ENCODE measurements at regions not wholly inside any gene's neighbourhood (a gene's known extent, or its start where the extent isn't known, plus 50 kb on each side); places are given as distances from the start of the nearest gene placed in this dataset.

DNA sequence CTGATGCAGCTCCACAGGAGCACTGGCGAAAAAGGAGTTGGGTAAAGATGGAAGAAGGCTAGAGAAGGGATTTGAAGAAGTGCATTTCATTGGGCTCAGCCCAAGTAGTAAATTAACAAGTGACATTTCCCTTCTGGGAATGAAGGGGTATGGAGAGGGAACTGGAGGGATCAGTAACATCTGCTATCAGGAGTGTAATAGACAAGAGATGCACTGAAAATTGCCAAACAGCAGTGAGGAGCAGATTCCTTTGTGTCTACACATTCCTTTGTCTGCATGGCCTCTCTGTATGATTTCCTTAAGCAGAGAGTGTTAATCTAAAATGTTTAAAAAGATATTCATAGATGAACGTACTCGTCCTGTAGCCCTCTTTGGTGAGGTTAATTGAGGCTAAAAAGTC is 148.2 kb upstream of the FERD3L start:
- TF ChIP-seq ZNF396 (CRISPR knock-in tag; IDR thresholded peaks at IDR 0.05; ENCODE audit: borderline replicate concordance) = no peak
- TF ChIP-seq, protein P1, sequence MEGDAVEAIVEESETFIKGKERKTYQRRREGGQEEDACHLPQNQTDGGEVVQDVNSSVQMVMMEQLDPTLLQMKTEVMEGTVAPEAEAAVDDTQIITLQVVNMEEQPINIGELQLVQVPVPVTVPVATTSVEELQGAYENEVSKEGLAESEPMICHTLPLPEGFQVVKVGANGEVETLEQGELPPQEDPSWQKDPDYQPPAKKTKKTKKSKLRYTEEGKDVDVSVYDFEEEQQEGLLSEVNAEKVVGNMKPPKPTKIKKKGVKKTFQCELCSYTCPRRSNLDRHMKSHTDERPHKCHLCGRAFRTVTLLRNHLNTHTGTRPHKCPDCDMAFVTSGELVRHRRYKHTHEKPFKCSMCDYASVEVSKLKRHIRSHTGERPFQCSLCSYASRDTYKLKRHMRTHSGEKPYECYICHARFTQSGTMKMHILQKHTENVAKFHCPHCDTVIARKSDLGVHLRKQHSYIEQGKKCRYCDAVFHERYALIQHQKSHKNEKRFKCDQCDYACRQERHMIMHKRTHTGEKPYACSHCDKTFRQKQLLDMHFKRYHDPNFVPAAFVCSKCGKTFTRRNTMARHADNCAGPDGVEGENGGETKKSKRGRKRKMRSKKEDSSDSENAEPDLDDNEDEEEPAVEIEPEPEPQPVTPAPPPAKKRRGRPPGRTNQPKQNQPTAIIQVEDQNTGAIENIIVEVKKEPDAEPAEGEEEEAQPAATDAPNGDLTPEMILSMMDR (IDR thresholded peaks at IDR 0.05) = no peak
- TF ChIP-seq, protein P2, sequence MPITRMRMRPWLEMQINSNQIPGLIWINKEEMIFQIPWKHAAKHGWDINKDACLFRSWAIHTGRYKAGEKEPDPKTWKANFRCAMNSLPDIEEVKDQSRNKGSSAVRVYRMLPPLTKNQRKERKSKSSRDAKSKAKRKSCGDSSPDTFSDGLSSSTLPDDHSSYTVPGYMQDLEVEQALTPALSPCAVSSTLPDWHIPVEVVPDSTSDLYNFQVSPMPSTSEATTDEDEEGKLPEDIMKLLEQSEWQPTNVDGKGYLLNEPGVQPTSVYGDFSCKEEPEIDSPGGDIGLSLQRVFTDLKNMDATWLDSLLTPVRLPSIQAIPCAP (CRISPR knock-in tag; IDR thresholded peaks at IDR 0.05) = no peak
- no peak for TF ChIP-seq NR1H2 (CRISPR knock-in tag; IDR thresholded peaks at IDR 0.05)
- TF ChIP-seq, protein P3, sequence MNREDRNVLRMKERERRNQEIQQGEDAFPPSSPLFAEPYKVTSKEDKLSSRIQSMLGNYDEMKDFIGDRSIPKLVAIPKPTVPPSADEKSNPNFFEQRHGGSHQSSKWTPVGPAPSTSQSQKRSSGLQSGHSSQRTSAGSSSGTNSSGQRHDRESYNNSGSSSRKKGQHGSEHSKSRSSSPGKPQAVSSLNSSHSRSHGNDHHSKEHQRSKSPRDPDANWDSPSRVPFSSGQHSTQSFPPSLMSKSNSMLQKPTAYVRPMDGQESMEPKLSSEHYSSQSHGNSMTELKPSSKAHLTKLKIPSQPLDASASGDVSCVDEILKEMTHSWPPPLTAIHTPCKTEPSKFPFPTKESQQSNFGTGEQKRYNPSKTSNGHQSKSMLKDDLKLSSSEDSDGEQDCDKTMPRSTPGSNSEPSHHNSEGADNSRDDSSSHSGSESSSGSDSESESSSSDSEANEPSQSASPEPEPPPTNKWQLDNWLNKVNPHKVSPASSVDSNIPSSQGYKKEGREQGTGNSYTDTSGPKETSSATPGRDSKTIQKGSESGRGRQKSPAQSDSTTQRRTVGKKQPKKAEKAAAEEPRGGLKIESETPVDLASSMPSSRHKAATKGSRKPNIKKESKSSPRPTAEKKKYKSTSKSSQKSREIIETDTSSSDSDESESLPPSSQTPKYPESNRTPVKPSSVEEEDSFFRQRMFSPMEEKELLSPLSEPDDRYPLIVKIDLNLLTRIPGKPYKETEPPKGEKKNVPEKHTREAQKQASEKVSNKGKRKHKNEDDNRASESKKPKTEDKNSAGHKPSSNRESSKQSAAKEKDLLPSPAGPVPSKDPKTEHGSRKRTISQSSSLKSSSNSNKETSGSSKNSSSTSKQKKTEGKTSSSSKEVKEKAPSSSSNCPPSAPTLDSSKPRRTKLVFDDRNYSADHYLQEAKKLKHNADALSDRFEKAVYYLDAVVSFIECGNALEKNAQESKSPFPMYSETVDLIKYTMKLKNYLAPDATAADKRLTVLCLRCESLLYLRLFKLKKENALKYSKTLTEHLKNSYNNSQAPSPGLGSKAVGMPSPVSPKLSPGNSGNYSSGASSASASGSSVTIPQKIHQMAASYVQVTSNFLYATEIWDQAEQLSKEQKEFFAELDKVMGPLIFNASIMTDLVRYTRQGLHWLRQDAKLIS (CRISPR knock-in tag; IDR thresholded peaks at IDR 0.05; ENCODE audit: borderline replicate concordance) = no peak
- TF ChIP-seq, protein P4, sequence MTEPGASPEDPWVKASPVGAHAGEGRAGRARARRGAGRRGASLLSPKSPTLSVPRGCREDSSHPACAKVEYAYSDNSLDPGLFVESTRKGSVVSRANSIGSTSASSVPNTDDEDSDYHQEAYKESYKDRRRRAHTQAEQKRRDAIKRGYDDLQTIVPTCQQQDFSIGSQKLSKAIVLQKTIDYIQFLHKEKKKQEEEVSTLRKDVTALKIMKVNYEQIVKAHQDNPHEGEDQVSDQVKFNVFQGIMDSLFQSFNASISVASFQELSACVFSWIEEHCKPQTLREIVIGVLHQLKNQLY (CRISPR knock-in tag; IDR thresholded peaks at IDR 0.05) = no peak
- TF ChIP-seq, protein P5, sequence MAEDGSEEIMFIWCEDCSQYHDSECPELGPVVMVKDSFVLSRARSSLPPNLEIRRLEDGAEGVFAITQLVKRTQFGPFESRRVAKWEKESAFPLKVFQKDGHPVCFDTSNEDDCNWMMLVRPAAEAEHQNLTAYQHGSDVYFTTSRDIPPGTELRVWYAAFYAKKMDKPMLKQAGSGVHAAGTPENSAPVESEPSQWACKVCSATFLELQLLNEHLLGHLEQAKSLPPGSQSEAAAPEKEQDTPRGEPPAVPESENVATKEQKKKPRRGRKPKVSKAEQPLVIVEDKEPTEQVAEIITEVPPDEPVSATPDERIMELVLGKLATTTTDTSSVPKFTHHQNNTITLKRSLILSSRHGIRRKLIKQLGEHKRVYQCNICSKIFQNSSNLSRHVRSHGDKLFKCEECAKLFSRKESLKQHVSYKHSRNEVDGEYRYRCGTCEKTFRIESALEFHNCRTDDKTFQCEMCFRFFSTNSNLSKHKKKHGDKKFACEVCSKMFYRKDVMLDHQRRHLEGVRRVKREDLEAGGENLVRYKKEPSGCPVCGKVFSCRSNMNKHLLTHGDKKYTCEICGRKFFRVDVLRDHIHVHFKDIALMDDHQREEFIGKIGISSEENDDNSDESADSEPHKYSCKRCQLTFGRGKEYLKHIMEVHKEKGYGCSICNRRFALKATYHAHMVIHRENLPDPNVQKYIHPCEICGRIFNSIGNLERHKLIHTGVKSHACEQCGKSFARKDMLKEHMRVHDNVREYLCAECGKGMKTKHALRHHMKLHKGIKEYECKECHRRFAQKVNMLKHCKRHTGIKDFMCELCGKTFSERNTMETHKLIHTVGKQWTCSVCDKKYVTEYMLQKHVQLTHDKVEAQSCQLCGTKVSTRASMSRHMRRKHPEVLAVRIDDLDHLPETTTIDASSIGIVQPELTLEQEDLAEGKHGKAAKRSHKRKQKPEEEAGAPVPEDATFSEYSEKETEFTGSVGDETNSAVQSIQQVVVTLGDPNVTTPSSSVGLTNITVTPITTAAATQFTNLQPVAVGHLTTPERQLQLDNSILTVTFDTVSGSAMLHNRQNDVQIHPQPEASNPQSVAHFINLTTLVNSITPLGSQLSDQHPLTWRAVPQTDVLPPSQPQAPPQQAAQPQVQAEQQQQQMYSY (CRISPR knock-in tag; IDR thresholded peaks at IDR 0.05) = no peak
- TF ChIP-seq, protein P6, sequence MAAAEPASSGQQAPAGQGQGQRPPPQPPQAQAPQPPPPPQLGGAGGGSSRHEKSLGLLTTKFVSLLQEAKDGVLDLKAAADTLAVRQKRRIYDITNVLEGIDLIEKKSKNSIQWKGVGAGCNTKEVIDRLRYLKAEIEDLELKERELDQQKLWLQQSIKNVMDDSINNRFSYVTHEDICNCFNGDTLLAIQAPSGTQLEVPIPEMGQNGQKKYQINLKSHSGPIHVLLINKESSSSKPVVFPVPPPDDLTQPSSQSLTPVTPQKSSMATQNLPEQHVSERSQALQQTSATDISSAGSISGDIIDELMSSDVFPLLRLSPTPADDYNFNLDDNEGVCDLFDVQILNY (CRISPR knock-in tag; IDR thresholded peaks at IDR 0.05) = no peak
- TF ChIP-seq, protein P7, sequence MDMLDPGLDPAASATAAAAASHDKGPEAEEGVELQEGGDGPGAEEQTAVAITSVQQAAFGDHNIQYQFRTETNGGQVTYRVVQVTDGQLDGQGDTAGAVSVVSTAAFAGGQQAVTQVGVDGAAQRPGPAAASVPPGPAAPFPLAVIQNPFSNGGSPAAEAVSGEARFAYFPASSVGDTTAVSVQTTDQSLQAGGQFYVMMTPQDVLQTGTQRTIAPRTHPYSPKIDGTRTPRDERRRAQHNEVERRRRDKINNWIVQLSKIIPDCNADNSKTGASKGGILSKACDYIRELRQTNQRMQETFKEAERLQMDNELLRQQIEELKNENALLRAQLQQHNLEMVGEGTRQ (CRISPR knock-in tag; IDR thresholded peaks at IDR 0.05) = no peak
- TF ChIP-seq, protein P8, sequence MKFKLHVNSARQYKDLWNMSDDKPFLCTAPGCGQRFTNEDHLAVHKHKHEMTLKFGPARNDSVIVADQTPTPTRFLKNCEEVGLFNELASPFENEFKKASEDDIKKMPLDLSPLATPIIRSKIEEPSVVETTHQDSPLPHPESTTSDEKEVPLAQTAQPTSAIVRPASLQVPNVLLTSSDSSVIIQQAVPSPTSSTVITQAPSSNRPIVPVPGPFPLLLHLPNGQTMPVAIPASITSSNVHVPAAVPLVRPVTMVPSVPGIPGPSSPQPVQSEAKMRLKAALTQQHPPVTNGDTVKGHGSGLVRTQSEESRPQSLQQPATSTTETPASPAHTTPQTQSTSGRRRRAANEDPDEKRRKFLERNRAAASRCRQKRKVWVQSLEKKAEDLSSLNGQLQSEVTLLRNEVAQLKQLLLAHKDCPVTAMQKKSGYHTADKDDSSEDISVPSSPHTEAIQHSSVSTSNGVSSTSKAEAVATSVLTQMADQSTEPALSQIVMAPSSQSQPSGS (CRISPR knock-in tag; IDR thresholded peaks at IDR 0.05; ENCODE audit: borderline replicate concordance, low read depth) = no peak
- TF ChIP-seq, protein P9, sequence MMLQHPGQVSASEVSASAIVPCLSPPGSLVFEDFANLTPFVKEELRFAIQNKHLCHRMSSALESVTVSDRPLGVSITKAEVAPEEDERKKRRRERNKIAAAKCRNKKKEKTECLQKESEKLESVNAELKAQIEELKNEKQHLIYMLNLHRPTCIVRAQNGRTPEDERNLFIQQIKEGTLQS (CRISPR knock-in tag; conservative IDR thresholded peaks at IDR 0.05) = no peak
- TF ChIP-seq ETV6 (CRISPR knock-in tag; IDR thresholded peaks at IDR 0.05) = no peak
